OCI-LY7 (cell line): ENCODE measurements at regions not wholly inside any gene's neighbourhood (a gene's known extent, or its start where the extent isn't known, plus 50 kb on each side); places are given as distances from the start of the nearest gene placed in this dataset.

ENCODE experiments used
- EZH2phosphoT487 ChIP-seq: fragments of 200-600 bp; sonication (generic); IDR thresholded peaks from 2 replicates; pipeline ENCODE4 v1.6.1; 2018; ENCODE audit warnings: low read depth, borderline replicate concordance, mild to moderate bottlenecking, mixed run types, antibody characterized with exemption, low read length, moderate library complexity, mixed read lengths
- TF ChIP-seq, protein P1 (sequence below): fragments of 200-600 bp; sonication (generic); conservative IDR thresholded peaks from 2 replicates; pipeline ENCODE4 v1.5.1; 2014; ENCODE audit warnings: mild to moderate bottlenecking, antibody characterized with exemption, low read length, moderate library complexity, mixed read lengths

DNA sequence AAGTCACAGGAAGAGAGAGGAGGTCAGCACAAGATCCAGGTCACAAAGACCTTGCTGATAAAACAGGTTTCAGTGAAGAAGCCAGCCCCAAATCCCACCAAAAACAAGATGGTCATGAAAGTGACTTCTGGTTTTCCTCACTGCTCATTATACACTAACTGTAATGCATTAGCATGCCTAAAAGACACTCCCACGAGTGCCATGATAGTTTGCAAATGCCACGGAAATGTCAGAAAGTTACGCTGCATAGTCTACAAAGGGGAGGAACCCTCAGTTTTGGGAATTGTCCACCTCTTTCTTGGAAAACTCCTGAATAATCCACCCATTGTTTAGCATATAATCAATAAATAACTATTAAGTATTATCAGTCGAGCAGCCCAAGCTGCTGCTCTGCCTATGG lies 427.2 kb downstream of the RFPL4B start:
- TF ChIP-seq, protein P1, sequence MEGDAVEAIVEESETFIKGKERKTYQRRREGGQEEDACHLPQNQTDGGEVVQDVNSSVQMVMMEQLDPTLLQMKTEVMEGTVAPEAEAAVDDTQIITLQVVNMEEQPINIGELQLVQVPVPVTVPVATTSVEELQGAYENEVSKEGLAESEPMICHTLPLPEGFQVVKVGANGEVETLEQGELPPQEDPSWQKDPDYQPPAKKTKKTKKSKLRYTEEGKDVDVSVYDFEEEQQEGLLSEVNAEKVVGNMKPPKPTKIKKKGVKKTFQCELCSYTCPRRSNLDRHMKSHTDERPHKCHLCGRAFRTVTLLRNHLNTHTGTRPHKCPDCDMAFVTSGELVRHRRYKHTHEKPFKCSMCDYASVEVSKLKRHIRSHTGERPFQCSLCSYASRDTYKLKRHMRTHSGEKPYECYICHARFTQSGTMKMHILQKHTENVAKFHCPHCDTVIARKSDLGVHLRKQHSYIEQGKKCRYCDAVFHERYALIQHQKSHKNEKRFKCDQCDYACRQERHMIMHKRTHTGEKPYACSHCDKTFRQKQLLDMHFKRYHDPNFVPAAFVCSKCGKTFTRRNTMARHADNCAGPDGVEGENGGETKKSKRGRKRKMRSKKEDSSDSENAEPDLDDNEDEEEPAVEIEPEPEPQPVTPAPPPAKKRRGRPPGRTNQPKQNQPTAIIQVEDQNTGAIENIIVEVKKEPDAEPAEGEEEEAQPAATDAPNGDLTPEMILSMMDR, result no peak
- no peak for TF ChIP-seq EZH2phosphoT487
